ENCODE measurements at regions not wholly inside any gene's neighbourhood (a gene's known extent, or its start where the extent isn't known, plus 50 kb on each side); places are given as distances from the start of the nearest gene placed in this dataset.
"Not testable (repeated sequence)": the region's sequence is repeated elsewhere in the genome, so short reads cannot be mapped to it uniquely, and the experiment has no call there.

GRCh38 chr22:25477358-25477757, 87.1 kb upstream of the GRK3 start:
- Histone ChIP-seq H3K36me3 (ENCODE audit: control insufficient read depth, insufficient read depth, low read length) (peaks cover 1% of the 10 kb centered on the region), H3K4me3 (ENCODE audit: low read depth, low read length) (no peak overlapping the region), H3K27me3 (ENCODE audit: control insufficient read depth, insufficient read depth, low read length) (peaks cover 2% of the 10 kb centered on the region)
- TF ChIP-seq CTCF (IDR thresholded peaks at IDR 0.05; ENCODE audit: insufficient read depth, low read length, poor library complexity, severe bottlenecking), result no peak
- no peak for DNase-seq (ENCODE audit: low read depth)

GRCh38 chr22:25478111-25478510, 86.4 kb upstream of the GRK3 start:
- no peak overlapping the region for H3K4me3 ChIP-seq (ENCODE audit: low read depth, low read length)

GRCh38 chr22:25478528-25478927, 85.9 kb upstream of the GRK3 start:
- DNase-seq (ENCODE audit: low read depth), result no peak
- peaks cover 2% of the 10 kb centered on the region for H3K27me3 ChIP-seq (ENCODE audit: control insufficient read depth, insufficient read depth, low read length)
- peaks cover 1% of the 10 kb centered on the region for H3K36me3 ChIP-seq (ENCODE audit: control insufficient read depth, insufficient read depth, low read length)
- H3K4me3 ChIP-seq (ENCODE audit: low read depth, low read length), result no peak overlapping the region
- TF ChIP-seq CTCF (IDR thresholded peaks at IDR 0.05; ENCODE audit: insufficient read depth, low read length, poor library complexity, severe bottlenecking), result no peak

More at GRCh38 chr22:25478111-25478510, 86.4 kb upstream of the GRK3 start:
- H3K27me3 ChIP-seq (ENCODE audit: control insufficient read depth, insufficient read depth, low read length), result peaks cover 2% of the 10 kb centered on the region
- peaks cover 1% of the 10 kb centered on the region for H3K36me3 ChIP-seq (ENCODE audit: control insufficient read depth, insufficient read depth, low read length)
- no peak for TF ChIP-seq CTCF (IDR thresholded peaks at IDR 0.05; ENCODE audit: insufficient read depth, low read length, poor library complexity, severe bottlenecking)
- DNase-seq (ENCODE audit: low read depth), result no peak

GRCh38 chr22:25480868-25481267, 83.6 kb upstream of the GRK3 start:
- H3K27me3 ChIP-seq (ENCODE audit: control insufficient read depth, insufficient read depth, low read length); H3K4me3 ChIP-seq (ENCODE audit: low read depth, low read length); DNase-seq (ENCODE audit: low read depth); H3K36me3 ChIP-seq (ENCODE audit: control insufficient read depth, insufficient read depth, low read length): not testable (repeated sequence)

GRCh38 chr22:25482091-25482760, 82.2 kb upstream of the GRK3 start:
- Histone ChIP-seq H3K36me3 (ENCODE audit: control insufficient read depth, insufficient read depth, low read length) (peaks cover 1% of the 10 kb centered on the region), H3K27me3 (ENCODE audit: control insufficient read depth, insufficient read depth, low read length) (peaks cover 2% of the 10 kb centered on the region), H3K4me3 (ENCODE audit: low read depth, low read length) (no peak overlapping the region)
- no peak for DNase-seq (ENCODE audit: low read depth)
- TF ChIP-seq CTCF (IDR thresholded peaks at IDR 0.05; ENCODE audit: insufficient read depth, low read length, poor library complexity, severe bottlenecking), result no peak

GRCh38 chr22:25482868-25483639, 81.4 kb upstream of the GRK3 start:
- Histone ChIP-seq H3K36me3 (ENCODE audit: control insufficient read depth, insufficient read depth, low read length) (peaks cover 1% of the 10 kb centered on the region), H3K4me3 (ENCODE audit: low read depth, low read length) (no peak overlapping the region), H3K27me3 (ENCODE audit: control insufficient read depth, insufficient read depth, low read length) (peaks cover 2% of the 10 kb centered on the region)
- no peak for DNase-seq (ENCODE audit: low read depth)
- TF ChIP-seq CTCF (IDR thresholded peaks at IDR 0.05; ENCODE audit: insufficient read depth, low read length, poor library complexity, severe bottlenecking), result no peak

Data from kidney epithelial cell (primary cell).